Stimulated activated CD4-positive, alpha-beta T cell treated with anti-CD3 and anti-CD28 coated beads, TNF-alpha, amount 100 ng/mL, for 1 hour (primary cell): ENCODE measurements at regions not wholly inside any gene's neighbourhood (a gene's known extent, or its start where the extent isn't known, plus 50 kb on each side); places are given as distances from the start of the nearest gene placed in this dataset.
"Not testable (repeated sequence)": the region's sequence is repeated elsewhere in the genome, so short reads cannot be mapped to it uniquely, and the experiment has no call there.

Experiments used
- DNase-seq, 3 donors: peaks; one replicate each; pipeline ENCODE4 v3.0.0-alpha.2; 2020; ENCODE audit warnings: low read depth in 3 of 3, low spot score in 1 of 3

- no peak for DNase-seq
Observed at GRCh38 chr20:5492937-5493336, 117.9 kb downstream of the GPCPD1 start.

- DNase-seq: no peak
Observed at GRCh38 chr20:5491455-5491854, 119.4 kb downstream of the GPCPD1 start.

GRCh38 chr20:5489601-5490000 lies 121.2 kb downstream of the GPCPD1 start:
- DNase-seq: no peak

- DNase-seq: no peak
Observed at GRCh38 chr20:5488823-5489222, 122.0 kb downstream of the GPCPD1 start.

GRCh38 chr20:5486377-5487054 lies 124.3 kb downstream of the GPCPD1 start:
- DNase-seq: no peak

- DNase-seq: no peak
Observed at GRCh38 chr20:5484926-5485325, 125.9 kb downstream of the GPCPD1 start.

- no peak for DNase-seq
Observed at GRCh38 chr20:5484346-5484745, 126.5 kb downstream of the GPCPD1 start.

- no peak for DNase-seq
Observed at GRCh38 chr20:5482791-5483190, 128.0 kb downstream of the GPCPD1 start.

- no peak for DNase-seq
Observed at GRCh38 chr20:5481872-5482271, 128.9 kb downstream of the GPCPD1 start.

- no peak for DNase-seq
Observed at GRCh38 chr20:5480824-5481600, 129.8 kb downstream of the GPCPD1 start.

GRCh38 chr20:5474646-5475550 lies 135.9 kb downstream of the GPCPD1 start:
- no peak for DNase-seq

- not testable (repeated sequence) for DNase-seq
Observed at GRCh38 chr20:5471866-5472265, 138.9 kb downstream of the GPCPD1 start.

GRCh38 chr20:5471368-5471767 lies 139.4 kb downstream of the GPCPD1 start:
- DNase-seq: no peak

GRCh38 chr20:5470943-5471342 lies 139.9 kb downstream of the GPCPD1 start:
- DNase-seq: no peak

GRCh38 chr20:5470458-5470857 lies 140.3 kb downstream of the GPCPD1 start:
- DNase-seq: no peak

GRCh38 chr20:5469111-5469510 lies 141.7 kb downstream of the GPCPD1 start:
- no peak for DNase-seq

GRCh38 chr20:5467086-5467485 lies 143.7 kb downstream of the GPCPD1 start:
- no peak for DNase-seq

- no peak for DNase-seq
Observed at GRCh38 chr20:5465604-5465927, 145.2 kb downstream of the GPCPD1 start.

GRCh38 chr20:5464901-5465603 lies 145.8 kb downstream of the GPCPD1 start:
- DNase-seq: no peak

- no peak for DNase-seq
Observed at GRCh38 chr20:5463007-5463686, 146.4 kb upstream of the PROKR2 start.

- not testable (repeated sequence) for DNase-seq
Observed at GRCh38 chr20:5453745-5454144, 137.0 kb upstream of the PROKR2 start.
